Smooth muscle cell (in vitro differentiated cells): ENCODE measurements at regions not wholly inside any gene's neighbourhood (a gene's known extent, or its start where the extent isn't known, plus 50 kb on each side); places are given as distances from the start of the nearest gene placed in this dataset.
A peak's percentile ranks its signal among the peaks of the same experiment; 100 is the strongest.

Experiments
- DNase-seq: peaks from one replicate; lab custom pipeline; 2025; ENCODE audit not compliant: unreplicated experiment; lab: John Stamatoyannopoulos, UW
- H2AFZ ChIP-seq: fragments of 200-600 bp; sonication (generic); 2 replicates; pipeline ENCODE4 v1.6.0; 2016; ENCODE audit warnings: antibody characterized with exemption, low read depth, mild to moderate bottlenecking
- H3F3A ChIP-seq: fragments of 200-600 bp; sonication (generic); 2 replicates; pipeline ENCODE4 v1.6.0; 2017; ENCODE audit warnings: antibody characterized with exemption, low read depth
- H3K27ac ChIP-seq: fragments of 200-600 bp; sonication (generic); 2 replicates; pipeline ENCODE4 v1.5.1; 2016; ENCODE audit warnings: low read depth, mild to moderate bottlenecking
- H3K27me3 ChIP-seq: fragments of 200-600 bp; sonication (generic); 2 replicates; pipeline ENCODE4 v1.6.1; 2016; ENCODE audit warnings: low read depth, mild to moderate bottlenecking
- H3K36me3 ChIP-seq: fragments of 200-600 bp; sonication (generic); 2 replicates; pipeline ENCODE4 v1.5.1; 2016; ENCODE audit warnings: low read depth
- H3K4me1 ChIP-seq: fragments of 200-600 bp; sonication (generic); 2 replicates; pipeline ENCODE4 v1.5.1; 2016; ENCODE audit warnings: low read depth
- H3K4me2 ChIP-seq: fragments of 200-600 bp; sonication (generic); 2 replicates; pipeline ENCODE4 v1.6.0; 2016; ENCODE audit warnings: mild to moderate bottlenecking
- H3K4me3 ChIP-seq: fragments of 200-600 bp; sonication (generic); 2 replicates; pipeline ENCODE4 v1.5.1; 2016; ENCODE audit warnings: mild to moderate bottlenecking
- H3K79me2 ChIP-seq: fragments of 200-600 bp; sonication (generic); 2 replicates; pipeline ENCODE4 v1.6.0; 2016; ENCODE audit warnings: low read depth, mild to moderate bottlenecking
- H3K9ac ChIP-seq: fragments of 200-600 bp; sonication (generic); 2 replicates; pipeline ENCODE4 v1.6.0; 2016; ENCODE audit warnings: low read depth
- H3K9me3 ChIP-seq: fragments of 200-600 bp; sonication (generic); replicated peaks from 2 replicates; pipeline ENCODE4 v1.5.1; 2016; ENCODE audit warnings: low read depth
- H4K20me1 ChIP-seq: fragments of 200-600 bp; sonication (generic); 2 replicates; pipeline ENCODE4 v1.6.0; 2016; ENCODE audit warnings: low read depth
- CTCF ChIP-seq: fragments of 200-600 bp; sonication (generic); IDR thresholded peaks from 2 replicates; pipeline ENCODE4 v1.5.1; 2017; ENCODE audit warnings: borderline replicate concordance, mild to moderate bottlenecking, antibody characterized with exemption; ENCODE audit not compliant: insufficient read depth, poor library complexity, severe bottlenecking
- WGBS: methylation state at CpG from one replicate; pipeline ENCODE4 v1.1.7; 2016; ENCODE audit warnings: low lambda C conversion rate; 5-methylcytosine and 5-hydroxymethylcytosine counted together

DNA sequence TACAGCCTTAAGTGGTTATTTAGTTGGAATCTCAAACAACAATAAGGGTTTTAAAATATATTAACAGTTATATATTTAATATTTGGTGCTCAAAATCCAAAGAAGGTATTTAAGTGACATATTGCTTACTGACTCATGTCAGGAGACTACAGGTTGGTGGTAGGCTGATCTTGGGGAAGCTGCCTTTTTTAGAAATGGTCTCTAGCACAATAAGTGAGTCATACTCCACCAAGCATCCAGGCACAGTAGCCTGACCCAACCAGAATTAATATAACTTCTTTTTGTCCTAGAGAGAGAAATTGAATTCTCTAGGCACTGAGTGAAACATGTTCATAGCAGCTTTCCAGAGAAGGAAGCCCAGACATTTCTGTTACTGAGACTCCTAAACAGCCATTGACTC is 868.5 kb upstream of the TENM4 start:
- Histone ChIP-seq H3K9me3 (no peaks in the 10 kb centered on the region), H3K9ac (no peak overlapping the region), H3K4me2 (no peak overlapping the region), H2AFZ (no peak overlapping the region), H3K79me2 (no peaks in the 10 kb centered on the region), H4K20me1 (no peaks in the 10 kb centered on the region), H3F3A (no peaks in the 10 kb centered on the region), H3K36me3 (no peaks in the 10 kb centered on the region), H3K4me3 (no peak overlapping the region), H3K27ac (peak overlapping the region; percentile 24), H3K27me3 (no peaks in the 10 kb centered on the region), H3K4me1 (no peaks in the 10 kb centered on the region)
- no peak for DNase-seq
- TF ChIP-seq CTCF = no peak

GRCh38 chr11:80307676-80308075 is 866.8 kb upstream of the TENM4 start:
- Histone ChIP-seq H3F3A (no peaks in the 10 kb centered on the region), H3K27me3 (no peaks in the 10 kb centered on the region), H3K4me3 (no peak overlapping the region), H2AFZ (no peak overlapping the region), H3K9me3 (no peaks in the 10 kb centered on the region), H3K36me3 (no peaks in the 10 kb centered on the region), H3K4me1 (no peaks in the 10 kb centered on the region), H3K79me2 (no peaks in the 10 kb centered on the region), H3K27ac (no peak overlapping the region), H4K20me1 (no peaks in the 10 kb centered on the region), H3K9ac (no peak overlapping the region), H3K4me2 (no peak overlapping the region)
- no peak for DNase-seq
- 96% methylated on average over 2 of the region's 2 CpGs for WGBS
- TF ChIP-seq CTCF = no peak

- Histone ChIP-seq H3K9ac (peak overlapping the region; percentile 57), H3K4me2 (peak overlapping the region; percentile 38), H3K27me3 (no peaks in the 10 kb centered on the region), H3K9me3 (no peaks in the 10 kb centered on the region), H2AFZ (peak overlapping the region; percentile 6), H3K4me1 (no peaks in the 10 kb centered on the region), H3K4me3 (no peak overlapping the region), H3K79me2 (no peaks in the 10 kb centered on the region), H3F3A (no peaks in the 10 kb centered on the region), H3K27ac (peak overlapping the region; percentile 88), H4K20me1 (no peaks in the 10 kb centered on the region), H3K36me3 (no peaks in the 10 kb centered on the region)
- WGBS = 36% methylated on average over 5 of the region's 5 CpGs
- DNase-seq = no peak
- TF ChIP-seq CTCF = no peak
Observed at GRCh38 chr11:80297858-80298632, 857.2 kb upstream of the TENM4 start.

GRCh38 chr11:80293293-80293692 is 852.5 kb upstream of the TENM4 start:
- H3K4me1 ChIP-seq = no peaks in the 10 kb centered on the region
- H3K27ac ChIP-seq = no peak overlapping the region
- H3K9ac ChIP-seq = no peak overlapping the region
- no peak overlapping the region for H3K4me2 ChIP-seq
- no peak for TF ChIP-seq CTCF
- H4K20me1 ChIP-seq = no peaks in the 10 kb centered on the region
- no peaks in the 10 kb centered on the region for H3K9me3 ChIP-seq
- no peaks in the 10 kb centered on the region for H3K36me3 ChIP-seq
- no peak overlapping the region for H2AFZ ChIP-seq
- no peak for DNase-seq
- no peaks in the 10 kb centered on the region for H3K79me2 ChIP-seq
- no peaks in the 10 kb centered on the region for H3F3A ChIP-seq
- 89% methylated on average over 2 of the region's 2 CpGs for WGBS
- H3K27me3 ChIP-seq = no peaks in the 10 kb centered on the region
- H3K4me3 ChIP-seq = no peak overlapping the region
